WI38 (cell line): ENCODE measurements at regions not wholly inside any gene's neighbourhood (a gene's known extent, or its start where the extent isn't known, plus 50 kb on each side); places are given as distances from the start of the nearest gene placed in this dataset.

ENCODE experiments used
- H3K4me3 ChIP-seq: 2 replicates; pipeline ENCODE4 v1.5.1; 2011; ENCODE audit warnings: low read depth, mild to moderate bottlenecking, control low read depth, low read length
- TF ChIP-seq, protein P1 (sequence below): IDR thresholded peaks from 2 replicates; pipeline ENCODE4 v1.5.1; 2012; ENCODE audit warnings: low read depth, mild to moderate bottlenecking, control low read depth, low read length

DNA sequence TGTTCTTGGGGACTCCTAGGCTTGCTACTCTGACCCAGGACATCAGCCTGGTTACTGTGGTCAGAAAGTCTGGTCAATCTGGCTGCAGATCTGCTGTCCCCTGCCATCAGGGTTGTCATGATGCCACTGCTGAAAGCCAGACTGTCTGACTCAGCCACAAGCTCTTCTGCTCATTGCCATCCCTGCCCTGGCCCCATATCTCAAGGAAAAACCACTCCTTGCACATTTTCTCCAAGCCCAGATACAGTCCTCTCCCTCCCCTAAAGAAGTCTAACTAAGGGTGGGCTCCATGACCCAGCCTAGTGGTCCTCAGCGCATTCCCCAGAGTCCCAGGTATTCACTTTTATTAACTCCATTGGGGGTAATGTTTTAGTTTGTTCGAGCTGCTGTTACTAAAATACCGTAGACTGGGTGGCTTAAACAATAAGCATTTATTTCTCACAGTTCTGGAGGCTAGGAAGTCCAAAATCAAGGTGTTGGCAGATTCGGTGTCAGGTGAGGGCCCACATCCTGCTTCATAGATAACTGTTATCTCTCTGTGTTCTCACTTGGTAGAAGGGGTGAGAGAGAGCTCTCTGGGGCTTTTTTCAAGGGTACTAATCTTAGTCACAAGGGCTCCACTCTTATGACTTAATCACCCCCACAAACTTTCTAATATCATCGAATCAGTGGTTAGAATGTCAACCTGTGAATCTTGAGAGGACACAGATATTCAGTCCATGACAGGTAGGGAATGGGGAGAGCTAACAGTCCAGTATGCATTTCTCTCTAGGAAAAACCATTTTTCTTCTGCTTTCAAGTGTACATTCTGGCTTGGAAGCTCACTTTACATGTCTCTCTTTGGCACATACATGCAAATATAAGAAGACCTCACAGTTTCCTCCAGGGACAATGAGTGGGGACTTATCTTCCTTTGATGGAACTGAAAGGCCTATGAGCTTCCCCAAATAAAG, 94.8 kb upstream of the CXCR4 start:
- TF ChIP-seq, protein P1, sequence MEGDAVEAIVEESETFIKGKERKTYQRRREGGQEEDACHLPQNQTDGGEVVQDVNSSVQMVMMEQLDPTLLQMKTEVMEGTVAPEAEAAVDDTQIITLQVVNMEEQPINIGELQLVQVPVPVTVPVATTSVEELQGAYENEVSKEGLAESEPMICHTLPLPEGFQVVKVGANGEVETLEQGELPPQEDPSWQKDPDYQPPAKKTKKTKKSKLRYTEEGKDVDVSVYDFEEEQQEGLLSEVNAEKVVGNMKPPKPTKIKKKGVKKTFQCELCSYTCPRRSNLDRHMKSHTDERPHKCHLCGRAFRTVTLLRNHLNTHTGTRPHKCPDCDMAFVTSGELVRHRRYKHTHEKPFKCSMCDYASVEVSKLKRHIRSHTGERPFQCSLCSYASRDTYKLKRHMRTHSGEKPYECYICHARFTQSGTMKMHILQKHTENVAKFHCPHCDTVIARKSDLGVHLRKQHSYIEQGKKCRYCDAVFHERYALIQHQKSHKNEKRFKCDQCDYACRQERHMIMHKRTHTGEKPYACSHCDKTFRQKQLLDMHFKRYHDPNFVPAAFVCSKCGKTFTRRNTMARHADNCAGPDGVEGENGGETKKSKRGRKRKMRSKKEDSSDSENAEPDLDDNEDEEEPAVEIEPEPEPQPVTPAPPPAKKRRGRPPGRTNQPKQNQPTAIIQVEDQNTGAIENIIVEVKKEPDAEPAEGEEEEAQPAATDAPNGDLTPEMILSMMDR = no peak
- no peak overlapping the region for H3K4me3 ChIP-seq

DNA sequence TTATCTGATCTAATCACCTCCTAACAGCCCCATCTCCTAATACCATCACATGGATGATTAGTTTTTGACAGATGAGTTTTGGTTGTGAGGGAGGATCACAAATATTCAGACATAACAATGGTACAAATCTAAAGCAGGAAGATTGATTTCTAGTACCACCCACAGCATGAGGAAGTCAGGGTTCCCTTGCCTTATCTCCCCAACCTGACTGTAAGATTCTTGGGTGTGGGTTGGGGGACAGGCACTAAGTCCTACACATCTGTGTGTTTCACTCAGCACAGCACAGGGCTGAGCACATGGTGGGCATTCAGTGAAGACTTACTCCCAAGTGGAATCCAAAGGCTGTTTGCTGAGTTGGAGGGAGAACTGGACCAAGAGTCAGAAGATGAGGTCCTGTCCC, 93.8 kb upstream of the CXCR4 start:
- H3K4me3 ChIP-seq = no peak overlapping the region

DNA sequence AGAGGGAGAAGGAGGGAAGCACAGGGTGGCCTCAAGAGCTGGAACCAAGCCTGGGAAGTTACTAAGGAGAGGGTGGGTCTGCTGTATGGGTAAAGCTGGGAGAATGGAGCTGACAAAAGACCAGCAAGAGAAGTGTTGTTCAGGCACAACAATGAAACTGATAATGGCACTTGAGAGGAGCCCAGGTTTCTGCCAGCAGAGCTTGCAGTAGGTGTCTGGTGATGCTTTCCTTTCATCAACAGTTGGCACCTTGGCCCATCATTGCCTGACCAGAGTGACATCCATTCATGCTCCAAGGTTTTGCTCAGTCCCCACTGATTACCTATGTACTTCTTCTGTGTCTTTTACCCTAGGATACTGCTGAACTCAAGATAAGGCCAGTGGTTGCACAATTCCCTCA, 92.9 kb upstream of the CXCR4 start:
- TF ChIP-seq, protein P1 = no peak
- H3K4me3 ChIP-seq = no peak overlapping the region

More for the DNA sequence above, 93.8 kb upstream of the CXCR4 start:
- TF ChIP-seq, protein P1 = no peak

DNA sequence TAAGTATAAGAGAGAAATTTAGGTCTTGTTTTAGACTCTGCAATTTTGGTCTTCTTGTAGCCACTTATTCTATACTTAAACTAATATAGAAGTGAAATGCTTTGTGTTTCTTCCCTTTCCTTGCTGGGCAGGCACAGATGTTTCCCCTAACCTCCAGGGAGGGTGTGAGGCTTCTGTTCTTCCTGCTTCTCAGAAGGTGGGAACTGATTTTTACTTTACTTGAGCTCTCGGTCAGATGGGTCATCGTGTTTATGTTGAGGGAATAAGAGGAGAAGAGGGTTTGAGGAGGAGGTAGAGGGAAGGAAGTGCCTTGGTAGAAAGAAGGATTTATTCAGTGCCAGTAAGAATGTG, 92.5 kb upstream of the CXCR4 start:
- no peak overlapping the region for H3K4me3 ChIP-seq
- TF ChIP-seq, protein P1 = no peak

DNA sequence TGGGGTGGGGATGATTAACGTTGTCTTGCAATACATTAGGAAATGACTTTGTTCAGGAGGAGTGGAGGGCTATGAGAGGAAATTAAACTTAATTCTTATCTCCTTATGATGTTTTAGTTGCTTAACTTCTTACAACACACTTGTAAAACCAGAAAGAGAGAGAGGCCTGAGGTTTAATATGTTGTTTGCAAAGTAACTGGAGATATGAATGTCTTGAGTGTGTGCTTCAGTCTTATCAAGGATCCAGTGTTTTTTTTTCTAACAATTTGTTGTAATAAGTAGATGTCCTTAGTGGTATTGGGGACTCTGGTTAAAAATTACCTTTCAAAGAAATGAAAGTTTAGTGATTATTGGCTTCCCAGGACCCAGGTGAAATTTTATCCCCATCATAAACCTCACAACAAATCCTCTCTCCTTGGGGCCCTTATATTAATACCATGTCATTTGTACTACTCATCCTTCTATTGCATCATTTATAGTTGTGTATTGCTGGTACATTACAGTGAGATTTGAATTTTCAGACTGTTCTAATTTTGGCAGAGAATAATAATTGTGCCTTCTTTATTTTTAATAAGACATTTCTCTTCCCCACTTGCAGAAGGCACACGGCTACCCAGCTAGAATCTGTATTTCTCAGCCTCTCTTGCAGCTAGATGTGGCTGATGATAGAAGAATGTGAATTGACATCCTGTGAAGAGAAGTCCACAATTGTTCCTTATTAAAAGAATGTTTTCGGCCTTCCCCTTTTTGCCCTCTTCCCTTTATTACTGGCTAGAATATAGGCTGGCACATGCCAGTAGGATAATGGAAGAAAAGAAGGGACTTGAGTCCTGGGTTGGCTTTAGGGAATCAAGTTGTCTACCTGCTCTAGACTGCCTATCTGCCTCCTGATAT, 91.9 kb upstream of the CXCR4 start:
- H3K4me3 ChIP-seq = no peak overlapping the region
- TF ChIP-seq, protein P1 = no peak

DNA sequence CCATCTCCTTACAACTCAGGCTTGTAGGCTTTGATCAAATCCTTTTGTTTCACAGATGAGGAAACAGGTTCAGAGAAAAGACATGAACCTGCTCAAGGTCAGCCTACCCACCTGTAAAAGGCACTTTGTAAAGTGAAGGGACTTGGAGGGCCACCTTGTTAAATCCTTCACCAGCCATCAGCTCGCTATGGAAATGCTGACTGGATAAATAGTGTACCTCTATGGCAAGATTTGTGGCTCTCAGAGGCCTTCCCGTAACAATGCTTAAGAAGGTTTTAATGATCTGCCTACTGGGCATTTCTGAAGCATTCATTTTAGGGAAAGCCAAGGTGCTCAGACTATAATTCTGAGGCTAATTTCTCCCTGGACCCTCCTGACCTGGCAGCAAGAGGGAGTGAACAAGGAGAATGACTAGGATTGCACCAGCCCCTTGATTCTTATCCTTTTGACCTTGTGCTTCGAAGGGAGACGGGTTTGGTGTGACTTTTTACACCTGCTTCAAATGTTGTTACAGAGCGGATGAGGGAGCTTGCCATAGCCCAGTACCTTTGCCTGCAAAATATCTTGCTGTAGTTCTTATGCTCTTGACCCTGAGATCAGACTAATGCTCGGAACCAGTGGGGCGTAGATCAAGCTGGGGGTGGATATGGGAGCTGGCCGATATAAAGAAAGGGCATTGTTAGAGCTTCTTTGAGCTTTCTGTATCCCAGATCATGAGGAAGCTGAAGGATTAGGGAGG, 90.9 kb upstream of the CXCR4 start:
- TF ChIP-seq, protein P1 = no peak
- no peak overlapping the region for H3K4me3 ChIP-seq
